ENCODE measurements at regions not wholly inside any gene's neighbourhood (a gene's known extent, or its start where the extent isn't known, plus 50 kb on each side); places are given as distances from the start of the nearest gene placed in this dataset.
"Not testable (repeated sequence)": the region's sequence is repeated elsewhere in the genome, so short reads cannot be mapped to it uniquely, and the experiment has no call there.

GRCh38 chr15:96205588-96205987, 124.9 kb upstream of the NR2F2 start:
- H3K4me3 ChIP-seq (ENCODE audit: low read depth, low read length); DNase-seq (ENCODE audit: low read depth): not testable (repeated sequence)

DNA sequence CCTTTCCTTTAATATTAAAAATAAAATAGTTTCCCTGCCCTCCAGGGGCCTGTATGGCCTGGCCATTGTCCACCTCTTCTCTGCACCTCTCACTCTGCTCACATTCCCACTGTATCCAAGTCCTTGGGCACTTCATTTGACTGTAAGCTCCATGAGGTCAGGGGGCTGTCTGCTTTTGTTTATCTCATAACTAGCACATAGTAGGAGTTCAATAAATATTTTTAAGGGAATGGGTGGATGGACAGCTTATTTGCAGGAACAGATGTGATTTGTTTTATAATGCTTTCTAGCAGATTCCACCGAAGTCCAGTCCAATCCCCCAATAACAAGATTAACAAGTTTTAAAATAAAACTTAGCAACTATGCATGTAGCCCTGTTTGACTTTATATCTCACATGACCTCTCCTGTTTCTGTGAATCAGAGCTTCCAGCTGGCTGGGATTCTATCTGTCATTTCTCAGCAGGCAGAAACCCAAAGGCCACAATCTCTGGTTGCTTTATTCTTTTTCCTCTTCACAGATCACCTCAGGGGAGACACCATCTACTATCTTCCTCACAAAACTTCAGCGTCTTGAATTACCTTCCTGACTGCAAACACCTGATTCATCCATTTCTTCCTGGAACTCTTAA, 123.0 kb upstream of the NR2F2 start:
- H3K4me3 ChIP-seq (ENCODE audit: low read depth, low read length) = no peak overlapping the region
- DNase-seq (ENCODE audit: low read depth) = no peak

- H3K4me3 ChIP-seq (ENCODE audit: low read depth, low read length) = no peak overlapping the region
- no peak for DNase-seq (ENCODE audit: low read depth)
Observed at GRCh38 chr15:96209285-96209735, 121.2 kb upstream of the NR2F2 start.

DNA sequence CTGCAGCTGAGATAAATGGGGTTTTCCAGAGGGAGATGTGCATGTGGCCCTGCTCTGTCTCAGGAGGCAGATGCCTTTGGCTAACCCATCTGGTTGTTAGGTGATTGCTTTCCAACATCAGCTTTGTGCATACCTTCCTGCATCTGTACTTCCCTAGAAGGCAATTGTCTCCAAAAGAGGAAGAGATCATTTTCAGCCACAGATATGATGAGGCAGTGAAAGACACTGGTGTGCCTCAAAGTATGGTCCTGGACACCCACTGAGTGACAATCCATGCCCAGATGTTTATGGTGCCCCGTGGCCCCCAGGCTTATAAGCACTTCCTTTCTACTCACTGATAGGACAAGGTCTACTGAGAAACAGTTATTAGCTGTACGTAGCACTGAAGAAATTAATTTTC, 117.5 kb upstream of the NR2F2 start:
- no peak overlapping the region for H3K4me3 ChIP-seq (ENCODE audit: low read depth, low read length)
- no peak for DNase-seq (ENCODE audit: low read depth)

GRCh38 chr15:96213896-96214295, 116.6 kb upstream of the NR2F2 start:
- no peak for DNase-seq (ENCODE audit: low read depth)
- H3K4me3 ChIP-seq (ENCODE audit: low read depth, low read length) = no peak overlapping the region

- H3K4me3 ChIP-seq (ENCODE audit: low read depth, low read length) = not testable (repeated sequence)
Observed at GRCh38 chr15:96216481-96216880, 114.0 kb upstream of the NR2F2 start.

GRCh38 chr15:96217983-96218382, 112.5 kb upstream of the NR2F2 start:
- DNase-seq (ENCODE audit: low read depth) = no peak

More at GRCh38 chr15:96216481-96216880, 114.0 kb upstream of the NR2F2 start:
- not testable (repeated sequence) for DNase-seq (ENCODE audit: low read depth)

DNA sequence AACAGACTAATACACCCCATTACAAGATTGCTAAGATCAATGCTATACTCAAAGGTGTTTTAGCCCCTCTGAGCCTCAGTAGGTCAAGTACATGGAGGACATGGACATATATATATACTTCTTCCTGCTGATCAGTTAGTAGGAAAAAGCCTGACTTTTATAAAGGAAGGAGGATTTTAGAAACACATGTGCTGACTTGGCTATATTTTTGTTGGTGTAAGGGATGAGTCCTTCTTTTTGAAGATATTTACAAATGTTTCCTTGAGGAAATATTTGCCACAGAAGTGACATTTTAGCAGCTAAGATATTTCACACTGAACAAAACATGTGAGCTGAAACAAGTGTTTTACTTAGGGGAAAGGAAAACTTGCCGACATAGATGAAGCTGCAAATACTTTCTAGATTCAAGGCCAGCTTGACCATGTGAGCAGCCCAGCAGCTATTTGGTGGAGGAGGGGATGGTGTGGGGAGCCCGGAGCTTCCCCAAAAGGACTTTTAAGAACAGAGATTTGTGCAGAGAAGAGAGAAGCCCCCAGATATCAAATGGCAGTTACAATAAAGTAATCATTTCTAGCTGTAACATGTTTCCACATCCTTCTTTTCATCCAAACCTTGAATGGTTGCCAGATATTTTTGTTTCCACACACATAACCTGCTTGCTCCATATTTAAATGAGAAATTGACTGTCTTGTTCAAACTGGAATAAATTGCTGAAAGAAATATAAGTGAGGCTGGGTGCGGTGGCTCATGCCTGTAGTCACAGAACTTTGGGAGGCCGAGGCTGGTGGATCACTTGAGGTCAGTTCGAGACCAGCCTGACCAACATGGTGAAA, 111.7 kb upstream of the NR2F2 start:
- DNase-seq (ENCODE audit: low read depth) = no peak

More at GRCh38 chr15:96217983-96218382, 112.5 kb upstream of the NR2F2 start:
- H3K4me3 ChIP-seq (ENCODE audit: low read depth, low read length) = no peak overlapping the region

GRCh38 chr15:96219681-96220080, 110.8 kb upstream of the NR2F2 start:
- H3K4me3 ChIP-seq (ENCODE audit: low read depth, low read length) = no peak overlapping the region
- no peak for DNase-seq (ENCODE audit: low read depth)

More for the DNA sequence above, 111.7 kb upstream of the NR2F2 start:
- no peak overlapping the region for H3K4me3 ChIP-seq (ENCODE audit: low read depth, low read length)

DNA sequence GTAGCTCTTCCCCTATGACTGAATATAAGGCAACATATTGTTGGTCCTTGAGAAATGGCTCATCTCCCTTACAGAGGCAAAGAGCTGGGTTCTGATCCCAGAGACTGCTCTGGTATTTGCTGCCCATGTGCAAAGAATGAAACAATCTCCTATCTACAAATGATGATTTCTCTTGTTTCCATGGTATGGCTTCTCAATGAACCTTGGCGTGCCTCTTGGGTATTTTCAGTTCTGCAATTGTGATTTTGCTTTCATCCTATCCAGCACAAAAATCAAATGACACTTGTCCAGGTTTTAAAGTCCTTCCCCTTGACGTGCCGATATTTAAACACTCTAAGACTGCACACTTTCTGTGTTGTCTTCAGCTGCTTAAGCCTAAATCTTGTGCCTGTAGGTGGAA, 109.8 kb upstream of the NR2F2 start:
- no peak for DNase-seq (ENCODE audit: low read depth)

DNA sequence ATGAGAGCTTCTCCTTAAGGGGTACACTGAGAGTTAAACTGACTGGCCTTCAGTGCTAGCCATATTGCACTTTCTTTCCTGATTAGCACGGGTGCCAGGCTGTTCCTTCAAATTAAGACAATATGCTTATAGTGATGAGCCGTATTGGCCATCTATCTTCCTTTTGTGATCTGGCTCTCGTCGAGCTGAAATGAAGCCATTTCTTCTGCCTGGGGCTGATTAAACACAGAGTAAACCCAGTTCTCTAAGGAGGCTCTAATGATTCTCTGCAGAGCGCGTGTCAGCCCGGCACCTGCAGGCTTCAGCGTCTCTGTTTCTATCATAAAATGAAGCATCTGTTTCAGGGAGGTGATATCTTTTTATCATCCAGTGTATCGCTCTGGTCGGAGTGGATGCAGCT, 107.5 kb upstream of the NR2F2 start:
- no peak overlapping the region for H3K4me3 ChIP-seq (ENCODE audit: low read depth, low read length)
- no peak for DNase-seq (ENCODE audit: low read depth)

More for the DNA sequence above, 109.8 kb upstream of the NR2F2 start:
- H3K4me3 ChIP-seq (ENCODE audit: low read depth, low read length) = no peak overlapping the region

GRCh38 chr15:96223939-96224338, 106.6 kb upstream of the NR2F2 start:
- no peak overlapping the region for H3K4me3 ChIP-seq (ENCODE audit: low read depth, low read length)
- no peak for DNase-seq (ENCODE audit: low read depth)

DNA sequence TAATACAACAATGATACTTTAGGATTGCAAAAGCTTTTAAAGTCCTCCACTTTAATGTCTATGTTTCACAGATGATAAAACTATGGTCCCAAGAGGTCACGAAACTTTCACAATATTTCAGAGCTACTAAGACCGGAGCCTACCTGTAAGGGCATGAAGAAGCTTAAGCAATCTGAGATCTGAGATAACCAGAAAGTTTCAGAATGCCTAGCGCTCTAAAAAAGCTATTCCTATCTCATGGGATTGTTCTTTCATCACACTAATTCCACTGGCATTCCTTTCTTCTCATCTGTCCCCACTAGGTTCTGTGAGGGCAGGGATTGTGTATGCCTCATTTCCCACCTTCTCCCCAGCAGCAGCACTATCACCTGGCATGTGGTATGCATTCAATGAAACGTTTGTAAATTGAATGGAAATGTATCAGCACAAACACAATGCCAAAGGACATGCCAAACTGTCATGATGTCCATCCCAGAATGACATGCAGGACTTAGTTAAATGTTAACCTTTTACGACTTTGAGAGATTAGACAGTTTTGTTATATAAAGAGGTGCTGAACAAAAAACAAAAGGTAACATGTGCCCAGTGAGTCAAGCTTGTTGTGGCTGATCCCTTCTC, 104.7 kb upstream of the NR2F2 start:
- no peak for DNase-seq (ENCODE audit: low read depth)

GRCh38 chr15:96230526-96231181, 99.8 kb upstream of the NR2F2 start:
- peak; percentile 25 for DNase-seq (ENCODE audit: low read depth)
- no peak overlapping the region for H3K4me3 ChIP-seq (ENCODE audit: low read depth, low read length)

More for the DNA sequence above, 104.7 kb upstream of the NR2F2 start:
- no peak overlapping the region for H3K4me3 ChIP-seq (ENCODE audit: low read depth, low read length)

DNA sequence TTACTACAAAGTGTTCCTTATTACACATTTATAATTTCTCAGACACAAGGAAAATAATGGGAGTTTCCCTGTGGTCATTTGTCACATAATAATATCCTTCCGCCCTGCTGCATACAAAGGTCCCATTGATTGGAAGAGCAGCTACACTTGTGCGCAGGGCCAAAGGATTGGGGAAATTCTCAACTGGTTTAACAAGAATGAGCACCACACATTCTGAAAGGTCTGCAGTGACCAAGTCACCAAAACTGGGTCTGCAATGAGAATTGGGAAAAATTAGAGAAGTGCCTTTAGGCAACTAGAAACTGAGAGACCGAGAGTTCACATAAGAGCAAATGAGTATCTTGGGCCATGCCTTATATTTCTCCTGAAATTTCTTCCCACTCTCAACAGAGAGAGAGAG, 98.2 kb upstream of the NR2F2 start:
- no peak overlapping the region for H3K4me3 ChIP-seq (ENCODE audit: low read depth, low read length)
- no peak for DNase-seq (ENCODE audit: low read depth)

DNA sequence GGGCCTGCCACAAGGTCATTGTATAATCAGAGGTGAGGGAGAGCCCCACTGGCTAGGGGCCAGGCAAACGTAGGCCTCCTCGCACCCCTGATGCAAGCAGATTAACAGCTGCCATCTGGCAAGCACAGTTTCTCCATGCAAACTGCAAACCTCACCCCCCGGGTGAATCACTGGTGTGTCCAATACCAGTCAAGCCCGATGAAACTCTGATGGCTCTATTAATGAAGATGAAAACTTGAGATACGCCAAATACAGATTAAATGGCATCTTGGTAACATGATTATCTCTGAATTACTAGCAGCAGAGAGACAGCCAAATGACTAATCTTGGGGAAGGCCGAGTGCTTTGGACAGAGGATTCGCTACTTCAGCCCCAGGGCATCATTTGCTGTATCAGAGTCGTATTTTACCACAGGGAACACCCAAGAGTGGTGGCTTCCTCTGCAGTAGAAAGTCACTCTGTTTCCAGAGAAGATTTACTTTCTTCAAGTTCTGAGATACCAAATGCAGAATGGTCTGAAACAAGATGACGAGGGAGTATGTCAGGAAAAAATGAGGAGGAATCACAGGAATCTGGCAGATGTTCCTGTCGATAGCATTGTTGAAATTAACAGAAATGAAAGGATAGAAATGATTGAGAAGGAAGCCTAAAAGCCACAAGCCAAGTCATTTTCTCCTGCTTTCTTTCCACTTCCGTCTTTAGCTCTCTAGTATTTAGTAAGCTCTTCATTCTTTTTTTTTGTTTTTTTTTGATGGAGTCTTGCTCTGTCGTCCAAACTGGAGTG, 96.2 kb upstream of the NR2F2 start:
- no peak overlapping the region for H3K4me3 ChIP-seq (ENCODE audit: low read depth, low read length)
- DNase-seq (ENCODE audit: low read depth) = peak; percentile 47

DNA sequence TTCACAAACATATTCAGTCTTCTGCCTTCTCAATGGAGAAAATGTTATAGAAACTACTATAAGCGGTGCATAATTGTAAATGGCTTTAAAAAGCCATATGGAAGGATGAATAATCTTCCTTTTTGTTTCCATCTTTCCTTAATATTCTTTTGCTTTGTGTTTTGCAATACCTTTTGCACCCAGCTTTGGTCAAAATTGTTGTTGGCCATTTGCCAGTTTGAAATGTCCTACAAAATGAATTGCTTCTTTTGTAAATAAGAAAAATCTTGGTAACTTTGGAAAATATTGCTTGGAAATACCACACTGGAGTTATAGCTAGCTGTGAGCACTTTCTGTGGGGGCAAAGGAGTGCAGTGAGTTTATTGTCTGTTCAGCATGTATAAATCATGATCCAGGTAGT, 93.5 kb upstream of the NR2F2 start:
- peak; percentile 18 for DNase-seq (ENCODE audit: low read depth)
- H3K4me3 ChIP-seq (ENCODE audit: low read depth, low read length) = no peak overlapping the region

GRCh38 chr15:96242761-96243160, 87.7 kb upstream of the NR2F2 start:
- no peak overlapping the region for H3K4me3 ChIP-seq (ENCODE audit: low read depth, low read length)
- no peak for DNase-seq (ENCODE audit: low read depth)

DNA sequence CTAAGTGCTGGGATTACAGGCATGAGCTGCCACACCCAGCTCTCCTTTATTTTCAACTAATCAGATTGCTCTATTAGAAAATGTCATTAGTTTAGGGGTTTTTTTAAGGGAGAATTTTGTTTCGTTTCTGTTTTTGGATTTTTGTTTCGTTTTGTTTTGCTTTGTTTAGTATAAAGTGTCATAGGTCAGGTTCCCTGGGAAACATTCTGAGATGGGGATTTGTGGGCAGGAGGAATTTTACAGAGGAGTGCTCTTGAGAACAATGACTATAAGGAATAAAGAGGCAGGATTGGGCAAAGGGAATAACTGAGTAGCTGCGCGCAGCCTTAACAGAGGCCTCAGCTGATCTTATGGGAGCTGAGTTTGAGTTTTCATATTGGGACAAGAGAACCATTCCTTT, 86.8 kb upstream of the NR2F2 start:
- no peak for DNase-seq (ENCODE audit: low read depth)
- H3K4me3 ChIP-seq (ENCODE audit: low read depth, low read length) = no peak overlapping the region
